Peyer's patch (tissue), 4 donors: ENCODE measurements at regions not wholly inside any gene's neighbourhood (a gene's known extent, or its start where the extent isn't known, plus 50 kb on each side); places are given as distances from the start of the nearest gene placed in this dataset.

Experiments
- CTCF ChIP-seq, 6 experiments: fragments of 450-650 bp in 4 of 6; fragments of 200-600 bp in 2 of 6; sonication (generic) in 1 of 6; IDR thresholded peaks; one replicate each; pipeline ENCODE4 v1.5.1; 2017 to 2019; ENCODE audit warnings: antibody characterized with exemption in 6 of 6, mild to moderate bottlenecking in 3 of 6, moderate library complexity in 1 of 6
- POLR2A ChIP-seq, 2 donors: fragments of 450-650 bp; IDR thresholded peaks; one replicate each; pipeline ENCODE4 v1.5.1; 2017; ENCODE audit warnings: antibody characterized with exemption in 2 of 2, mild to moderate bottlenecking in 2 of 2, moderate library complexity in 2 of 2

GRCh38 chr2:91839904-91840868 lies 3031.0 kb upstream of the TEKT4 start:
- TF ChIP-seq CTCF (IDR thresholded peaks at IDR 0.05): no peak
- no peak for TF ChIP-seq POLR2A (IDR thresholded peaks at IDR 0.05)
